Immature natural killer cell (primary cell): ENCODE measurements at regions not wholly inside any gene's neighbourhood (a gene's known extent, or its start where the extent isn't known, plus 50 kb on each side); places are given as distances from the start of the nearest gene placed in this dataset.

Experiments
- DNase-seq, 3 donors: peaks; one replicate each; pipeline ENCODE4 v3.0.0; 2022; ENCODE audit warnings: mixed read lengths in 1 of 3
- H3K27ac Mint-ChIP-seq, 6 donors: one replicate each; pipeline ENCODE4 v1.8.0; 2020; ENCODE audit warnings: mixed read lengths in 6 of 6, mild to moderate bottlenecking in 5 of 6, inconsistent platforms in 4 of 6, moderate library complexity in 3 of 6
- H3K27me3 Mint-ChIP-seq, 3 donors: one replicate each; pipeline ENCODE4 v1.8.0; 2020 to 2021; ENCODE audit warnings: low read depth in 3 of 3, mild to moderate bottlenecking in 3 of 3, mixed read lengths in 3 of 3, moderate library complexity in 3 of 3, inconsistent platforms in 1 of 3
- H3K36me3 Mint-ChIP-seq, 3 donors: one replicate each; pipeline ENCODE4 v1.8.0; 2020; ENCODE audit warnings: mixed read lengths in 3 of 3, inconsistent platforms in 2 of 3, mild to moderate bottlenecking in 2 of 3
- H3K4me1 Mint-ChIP-seq, 2 donors: one replicate each; pipeline ENCODE4 v1.8.0; 2020; ENCODE audit warnings: inconsistent platforms in 2 of 2, mild to moderate bottlenecking in 2 of 2, mixed read lengths in 2 of 2, moderate library complexity in 1 of 2
- H3K4me3 Mint-ChIP-seq, 5 donors: one replicate each; pipeline ENCODE4 v1.8.0; 2020; ENCODE audit warnings: mild to moderate bottlenecking in 5 of 5, mixed read lengths in 5 of 5, inconsistent platforms in 3 of 5, moderate library complexity in 3 of 5
- H3K9me3 Mint-ChIP-seq, 6 donors: one replicate each; pipeline ENCODE4 v1.8.0; 2020; ENCODE audit warnings: mild to moderate bottlenecking in 6 of 6, mixed read lengths in 6 of 6, inconsistent platforms in 4 of 6, moderate library complexity in 3 of 6

DNA sequence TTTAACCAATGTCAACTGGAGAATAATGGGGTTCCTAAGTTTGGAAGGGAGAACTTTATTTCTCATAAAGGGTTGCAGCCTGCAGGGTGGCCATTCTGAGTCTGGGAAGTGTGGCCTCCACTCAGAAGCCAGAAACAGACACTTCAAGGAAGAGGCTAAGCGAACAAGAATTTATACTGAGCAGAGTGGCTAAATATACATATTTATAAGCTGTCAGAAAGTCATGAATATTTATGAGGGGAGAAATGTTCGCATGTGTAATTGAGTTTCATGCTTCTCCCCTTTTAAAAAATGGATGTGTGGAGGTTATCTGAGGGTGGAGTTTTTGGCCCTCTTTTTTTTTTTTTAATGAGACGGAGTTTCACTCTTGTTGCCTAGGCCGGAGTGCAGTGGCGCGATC, 78.1 kb upstream of the PLAC8 start:
- Mint-ChIP-seq H3K4me3 (no peak overlapping the region), H3K27ac (no peak overlapping the region), H3K9me3 (peaks cover 0 to 2% (median 0%) of the 10 kb centered on the region in 6 donors), H3K36me3 (peaks cover 5 to 12% (median 6%) of the 10 kb centered on the region in 3 donors), H3K4me1 (peaks cover 9 to 21% of the 10 kb centered on the region in 2 donors), H3K27me3 (peaks cover 0 to 2% (median 0%) of the 10 kb centered on the region in 3 donors)
- DNase-seq, result no peak

DNA sequence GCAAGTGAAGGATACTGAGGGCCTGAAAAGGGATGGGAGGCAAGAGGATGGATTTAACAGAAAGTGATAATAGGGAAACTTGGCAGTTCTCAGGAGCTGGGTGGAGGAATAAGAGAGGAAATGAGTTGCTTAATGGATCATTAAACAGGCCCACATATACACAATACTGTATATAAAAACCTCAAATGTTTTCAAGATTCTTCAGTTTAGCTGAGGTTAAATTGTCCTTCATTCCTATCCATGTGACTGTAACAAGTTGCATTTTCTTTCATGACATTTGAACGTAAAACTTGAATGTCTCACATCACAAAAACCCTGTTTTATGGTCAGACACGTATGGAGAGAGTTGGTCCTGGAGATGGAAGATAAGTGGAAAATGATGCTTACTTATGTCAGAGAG, 76.5 kb upstream of the PLAC8 start:
- H3K4me3 Mint-ChIP-seq, result no peak overlapping the region
- H3K36me3 Mint-ChIP-seq, result peaks cover 0 to 7% (median 0%) of the 10 kb centered on the region in 3 donors
- peaks cover 2 to 9% of the 10 kb centered on the region in 2 donors for H3K4me1 Mint-ChIP-seq
- H3K9me3 Mint-ChIP-seq, result peaks cover 0 to 2% (median 0%) of the 10 kb centered on the region in 6 donors
- DNase-seq, result no peak
- peaks cover 0 to 2% (median 0%) of the 10 kb centered on the region in 3 donors for H3K27me3 Mint-ChIP-seq
- H3K27ac Mint-ChIP-seq, result peak overlapping the region in 1 of 6 donors; percentile 19

DNA sequence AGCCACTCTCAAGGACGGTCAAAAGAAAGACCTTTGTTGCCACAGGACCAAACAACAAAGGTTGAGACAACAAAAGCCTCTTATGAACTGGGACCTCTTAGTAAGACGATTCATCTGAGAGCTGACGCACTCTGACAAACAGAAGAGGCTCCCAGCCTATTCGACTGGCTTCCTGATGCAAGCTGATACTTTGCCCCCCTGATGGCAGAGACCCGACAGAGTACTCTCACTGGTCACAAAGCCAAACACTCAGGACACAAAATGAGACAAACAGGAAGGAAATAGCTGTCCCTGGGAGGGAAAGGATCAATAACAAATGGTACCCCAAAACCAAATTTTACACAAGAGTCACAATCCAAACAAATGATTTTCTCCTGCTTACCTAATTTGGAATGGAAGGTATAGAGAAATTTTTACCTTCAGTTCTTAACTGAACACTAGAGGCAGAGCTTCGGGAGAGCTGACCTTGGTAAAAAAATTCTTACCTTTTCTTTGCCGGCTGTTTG, 75.2 kb upstream of the PLAC8 start:
- no peaks in the 10 kb centered on the region for H3K9me3 Mint-ChIP-seq
- H3K27me3 Mint-ChIP-seq, result peaks cover 0 to 2% (median 0%) of the 10 kb centered on the region in 3 donors
- DNase-seq, result no peak
- peaks cover 2 to 9% of the 10 kb centered on the region in 2 donors for H3K4me1 Mint-ChIP-seq
- H3K4me3 Mint-ChIP-seq, result no peak overlapping the region
- H3K36me3 Mint-ChIP-seq, result peaks cover 0 to 3% (median 0%) of the 10 kb centered on the region in 3 donors
- H3K27ac Mint-ChIP-seq, result peak overlapping the region in 1 of 6 donors; percentile 5

DNA sequence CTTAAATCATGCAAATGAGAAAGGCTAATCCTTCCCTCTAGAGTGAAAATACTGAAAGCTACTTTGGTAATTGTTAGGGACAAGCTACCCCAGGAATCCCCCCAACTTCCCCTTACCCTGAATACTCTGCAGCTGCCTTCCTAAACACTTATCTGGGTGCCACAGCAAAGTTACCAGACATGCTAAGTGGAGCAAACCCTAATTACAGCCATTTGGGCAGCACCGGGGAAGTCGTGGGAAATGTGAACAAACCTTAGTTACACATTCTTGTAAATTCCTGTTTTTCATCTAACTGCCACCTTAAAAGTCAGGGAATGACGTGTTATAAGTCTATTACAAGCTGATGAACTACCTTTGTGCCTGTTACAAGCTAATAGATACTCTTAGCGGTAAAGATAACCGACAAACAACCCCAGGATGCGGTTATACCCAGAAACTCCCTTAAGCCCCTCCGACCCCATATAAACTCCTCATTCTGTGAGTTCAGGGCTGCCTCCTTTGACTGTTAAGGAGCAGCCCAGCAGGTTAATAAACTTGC, 66.0 kb upstream of the PLAC8 start:
- H3K27ac Mint-ChIP-seq, result no peak overlapping the region
- H3K4me3 Mint-ChIP-seq, result no peak overlapping the region
- H3K9me3 Mint-ChIP-seq, result no peaks in the 10 kb centered on the region
- no peak for DNase-seq
- H3K4me1 Mint-ChIP-seq, result peaks cover 2 to 19% of the 10 kb centered on the region in 2 donors
- H3K36me3 Mint-ChIP-seq, result peaks cover 0 to 10% (median 0%) of the 10 kb centered on the region in 3 donors
- H3K27me3 Mint-ChIP-seq, result peaks cover 0 to 5% (median 3%) of the 10 kb centered on the region in 3 donors

DNA sequence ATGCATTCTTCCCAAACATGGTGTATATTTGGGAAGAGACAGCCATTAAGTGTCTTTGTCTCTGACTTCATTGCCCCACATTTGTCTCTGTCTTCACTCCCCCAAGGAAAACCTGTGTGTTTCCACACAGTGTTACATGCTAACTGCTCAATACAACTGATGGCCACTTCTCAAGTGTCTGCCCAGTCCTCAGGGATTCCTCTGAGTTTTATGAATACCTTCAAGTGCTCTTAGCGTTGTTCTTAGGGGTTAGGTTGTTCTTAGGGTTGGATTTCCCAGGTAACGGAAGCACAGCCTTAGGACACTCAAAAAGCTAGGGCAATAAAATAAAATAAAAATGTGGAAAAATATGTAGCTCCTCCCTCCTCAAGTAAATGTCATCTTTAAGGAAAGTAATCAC, 64.7 kb upstream of the PLAC8 start:
- Mint-ChIP-seq H3K27me3 (peaks cover 0 to 5% (median 3%) of the 10 kb centered on the region in 3 donors), H3K27ac (no peak overlapping the region), H3K9me3 (no peaks in the 10 kb centered on the region), H3K4me3 (no peak overlapping the region), H3K36me3 (peaks cover 0 to 10% (median 0%) of the 10 kb centered on the region in 3 donors), H3K4me1 (peaks cover 13 to 31% of the 10 kb centered on the region in 2 donors)
- DNase-seq, result no peak

DNA sequence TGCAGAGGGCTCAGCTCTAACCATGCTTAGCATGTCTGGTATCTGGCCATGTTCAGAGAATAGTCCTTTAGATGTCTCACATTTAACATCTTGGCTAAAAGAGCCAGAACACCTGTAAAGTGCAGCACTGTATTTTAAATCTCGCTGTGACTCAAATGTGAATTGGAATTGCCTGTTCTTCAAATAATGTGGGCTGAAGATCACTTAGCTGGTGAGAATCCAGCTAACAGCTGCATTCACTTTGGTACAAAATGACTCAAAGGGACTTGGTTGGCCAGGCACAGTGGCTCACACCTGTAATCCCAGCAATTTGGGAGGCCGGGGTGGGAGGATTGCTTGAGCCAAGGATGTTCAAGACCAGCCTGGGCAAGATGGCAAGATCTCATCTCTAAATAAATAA, 63.5 kb upstream of the PLAC8 start:
- H3K4me3 Mint-ChIP-seq, result no peak overlapping the region
- peaks cover 0 to 5% (median 3%) of the 10 kb centered on the region in 3 donors for H3K27me3 Mint-ChIP-seq
- H3K36me3 Mint-ChIP-seq, result peaks cover 0 to 10% (median 0%) of the 10 kb centered on the region in 3 donors
- no peak overlapping the region for H3K27ac Mint-ChIP-seq
- H3K4me1 Mint-ChIP-seq, result peaks cover 13 to 31% of the 10 kb centered on the region in 2 donors
- no peak for DNase-seq
- H3K9me3 Mint-ChIP-seq, result no peaks in the 10 kb centered on the region

DNA sequence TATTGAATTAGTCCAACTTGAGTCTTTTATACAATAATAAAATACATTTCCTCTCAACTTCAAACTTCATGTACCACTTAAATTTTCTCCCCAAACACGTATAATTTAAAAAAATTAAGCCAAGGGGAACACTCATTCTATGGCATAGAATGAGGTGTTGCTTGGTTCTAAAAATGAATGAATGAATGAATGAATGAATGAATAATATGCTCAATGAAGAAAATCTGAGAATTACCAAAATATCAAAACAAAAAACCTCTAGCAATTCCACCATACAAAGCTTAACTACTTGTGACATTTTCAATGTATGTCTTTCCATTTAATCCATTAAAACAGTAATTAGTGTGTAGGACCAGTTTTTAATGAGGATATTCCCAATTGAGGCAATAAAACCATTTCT, 62.7 kb upstream of the PLAC8 start:
- H3K4me3 Mint-ChIP-seq, result no peak overlapping the region
- H3K27ac Mint-ChIP-seq, result no peak overlapping the region
- H3K4me1 Mint-ChIP-seq, result peaks cover 13 to 31% of the 10 kb centered on the region in 2 donors
- H3K9me3 Mint-ChIP-seq, result no peaks in the 10 kb centered on the region
- peaks cover 0 to 10% (median 0%) of the 10 kb centered on the region in 3 donors for H3K36me3 Mint-ChIP-seq
- peaks cover 0 to 5% (median 3%) of the 10 kb centered on the region in 3 donors for H3K27me3 Mint-ChIP-seq
- no peak for DNase-seq

DNA sequence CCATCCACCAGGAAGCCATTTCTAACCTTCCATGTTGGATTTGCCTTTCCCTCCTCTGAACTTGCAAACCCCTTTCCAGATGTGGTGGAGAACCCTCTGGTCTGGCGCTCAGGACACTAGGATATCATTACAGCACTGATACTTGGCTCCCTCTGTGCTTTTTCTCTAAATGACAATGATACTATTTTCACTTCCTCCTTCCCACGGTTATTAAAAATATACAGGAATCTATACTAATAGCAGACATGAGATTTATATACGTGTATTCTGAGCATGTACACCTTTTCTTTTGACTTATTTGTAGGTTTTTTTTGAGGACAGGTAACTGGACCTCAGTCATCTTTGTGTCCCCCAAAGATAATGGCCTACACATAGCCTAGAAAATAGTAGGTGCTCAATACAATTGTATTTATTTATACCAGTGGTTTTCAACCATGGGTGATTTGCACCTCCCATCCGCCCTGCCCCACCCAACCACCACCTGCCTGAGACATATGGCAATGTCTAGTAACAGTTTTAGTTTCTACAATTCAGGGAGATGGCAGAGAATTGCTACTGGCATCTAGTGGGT, 60.4 kb upstream of the PLAC8 start:
- H3K4me1 Mint-ChIP-seq, result peaks cover 15 to 31% of the 10 kb centered on the region in 2 donors
- H3K27me3 Mint-ChIP-seq, result peaks cover 0 to 3% (median 2%) of the 10 kb centered on the region in 3 donors
- no peaks in the 10 kb centered on the region for H3K9me3 Mint-ChIP-seq
- no peak for DNase-seq
- peaks cover 0 to 10% (median 0%) of the 10 kb centered on the region in 3 donors for H3K36me3 Mint-ChIP-seq
- H3K4me3 Mint-ChIP-seq, result no peak overlapping the region
- H3K27ac Mint-ChIP-seq, result peak overlapping the region in 1 of 6 donors; percentile 4

DNA sequence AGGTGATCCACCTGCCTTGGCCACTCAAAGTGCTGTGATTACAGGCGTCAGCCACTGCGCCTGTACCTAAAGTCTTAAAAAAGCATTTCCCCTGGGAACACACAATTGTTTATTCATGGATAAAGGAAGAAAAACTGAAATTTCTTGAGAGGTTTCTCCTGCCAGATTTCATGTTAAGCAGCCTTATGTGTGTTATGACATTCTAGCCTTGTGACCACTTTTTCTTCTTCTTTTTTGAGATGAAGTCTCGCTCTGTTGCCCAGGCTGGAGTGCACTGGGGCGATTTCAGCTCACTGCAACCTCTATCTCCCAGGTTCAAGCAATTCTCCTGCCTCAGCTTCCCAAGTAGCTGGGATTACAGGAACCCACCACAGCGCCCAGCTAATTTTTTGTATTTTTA, 57.8 kb upstream of the PLAC8 start:
- H3K4me1 Mint-ChIP-seq, result peaks cover 17 to 32% of the 10 kb centered on the region in 2 donors
- H3K36me3 Mint-ChIP-seq, result no peaks in the 10 kb centered on the region
- no peak overlapping the region for H3K27ac Mint-ChIP-seq
- no peak overlapping the region for H3K4me3 Mint-ChIP-seq
- peaks cover 0 to 3% (median 2%) of the 10 kb centered on the region in 3 donors for H3K27me3 Mint-ChIP-seq
- DNase-seq, result no peak
- no peaks in the 10 kb centered on the region for H3K9me3 Mint-ChIP-seq

DNA sequence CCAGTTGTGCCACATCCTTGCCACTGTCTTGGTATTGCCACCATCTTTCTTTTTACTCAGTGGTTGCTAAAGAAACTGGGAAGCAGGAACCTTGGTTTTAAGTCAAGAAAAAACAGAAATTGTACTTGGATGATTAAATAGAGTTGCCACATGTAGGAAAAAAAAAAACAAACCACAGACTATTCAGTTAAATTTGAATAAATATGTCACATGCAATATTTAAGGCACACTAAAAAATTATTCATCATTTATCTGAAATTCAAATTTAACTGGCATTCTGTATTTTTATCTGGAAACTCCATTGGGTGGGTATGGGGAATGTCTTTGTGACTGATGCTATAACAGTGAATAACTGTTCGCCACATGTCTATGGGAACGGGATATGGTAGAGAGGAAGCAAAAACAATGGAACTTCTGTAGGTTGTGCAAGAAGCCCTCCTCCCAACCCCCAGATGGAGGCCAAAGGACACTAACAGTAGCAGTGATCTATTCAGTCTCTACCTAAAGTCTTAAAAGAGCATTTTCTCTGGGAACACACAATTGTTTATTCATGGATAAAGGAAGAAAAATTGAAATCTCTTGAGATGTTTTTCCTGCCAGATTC, 57.0 kb upstream of the PLAC8 start:
- H3K27me3 Mint-ChIP-seq, result peaks cover 0 to 3% (median 2%) of the 10 kb centered on the region in 3 donors
- no peaks in the 10 kb centered on the region for H3K36me3 Mint-ChIP-seq
- H3K9me3 Mint-ChIP-seq, result no peaks in the 10 kb centered on the region
- no peak for DNase-seq
- H3K4me3 Mint-ChIP-seq, result no peak overlapping the region
- H3K27ac Mint-ChIP-seq, result no peak overlapping the region
- peaks cover 25 to 40% of the 10 kb centered on the region in 2 donors for H3K4me1 Mint-ChIP-seq

DNA sequence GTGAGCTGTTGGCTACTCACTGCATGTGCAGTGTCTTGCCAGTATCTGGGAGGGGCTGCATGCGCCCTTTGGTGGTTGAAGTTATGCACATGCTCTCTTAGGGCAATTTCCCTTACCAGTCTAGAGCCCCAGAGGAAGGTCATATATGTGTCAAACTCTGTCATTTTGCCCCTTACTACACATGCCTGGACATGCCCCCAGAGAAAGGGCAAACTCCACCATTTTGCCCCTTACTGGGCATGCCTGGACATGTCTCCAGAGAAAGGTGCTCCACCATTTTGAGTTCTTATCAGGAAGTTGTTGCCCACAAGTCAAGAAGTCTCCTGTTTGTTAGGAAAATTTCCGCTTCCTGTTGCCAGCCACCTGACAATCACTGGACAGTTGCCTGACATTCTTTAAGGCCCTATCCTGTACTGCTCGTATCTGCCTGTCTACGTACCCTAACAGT, 56.4 kb upstream of the PLAC8 start:
- H3K27ac Mint-ChIP-seq, result no peak overlapping the region
- H3K4me1 Mint-ChIP-seq, result peaks cover 30 to 41% of the 10 kb centered on the region in 2 donors

More for the DNA sequence above, 56.4 kb upstream of the PLAC8 start:
- Mint-ChIP-seq H3K27me3 (peaks cover 0 to 2% (median 0%) of the 10 kb centered on the region in 3 donors), H3K36me3 (no peaks in the 10 kb centered on the region), H3K4me3 (no peak overlapping the region), H3K9me3 (no peaks in the 10 kb centered on the region)
- DNase-seq, result no peak
